Suprapubic skin (tissue), 4 donors: ENCODE measurements at regions not wholly inside any gene's neighbourhood (a gene's known extent, or its start where the extent isn't known, plus 50 kb on each side); places are given as distances from the start of the nearest gene placed in this dataset.

ENCODE experiments used
- DNase-seq, 2 donors: peaks; one replicate each; pipeline ENCODE4 v3.0.0-alpha.2; 2019; ENCODE audit warnings: low spot score in 2 of 2
- H3K27ac ChIP-seq: fragments of 200-600 bp; sonication (generic); one replicate; pipeline ENCODE4 v1.5.1; 2019
- H3K27me3 ChIP-seq: fragments of 200-600 bp; sonication (generic); one replicate; pipeline ENCODE4 v1.5.1; 2019
- H3K36me3 ChIP-seq: fragments of 200-600 bp; sonication (generic); one replicate; pipeline ENCODE4 v1.5.1; 2019
- H3K4me1 ChIP-seq: fragments of 200-600 bp; sonication (generic); one replicate; pipeline ENCODE4 v1.5.1; 2019
- H3K4me3 ChIP-seq: fragments of 200-600 bp; sonication (generic); one replicate; pipeline ENCODE4 v1.5.1; 2019; ENCODE audit warnings: mild to moderate bottlenecking
- H3K9me3 ChIP-seq: fragments of 200-600 bp; sonication (generic); one replicate; pipeline ENCODE4 v1.5.1; 2019
- CTCF ChIP-seq, 2 donors: fragments of 200-600 bp in 1 of 2; fragments of 450-650 bp in 1 of 2; sonication (generic) in 1 of 2; IDR thresholded peaks; one replicate each; pipeline ENCODE4 v1.5.1; 2016 to 2019; ENCODE audit warnings: antibody characterized with exemption in 2 of 2, mild to moderate bottlenecking in 1 of 2, moderate library complexity in 1 of 2
- EP300 ChIP-seq: sonication (generic); formaldehyde crosslinking; IDR thresholded peaks from one replicate; pipeline ENCODE4 v1.6.1; 2017; ENCODE audit warnings: antibody characterized with exemption
- POLR2A ChIP-seq, 2 donors: fragments of 450-650 bp; IDR thresholded peaks; one replicate each; pipeline ENCODE4 v1.6.1; 2017; ENCODE audit warnings: antibody characterized with exemption in 2 of 2, mild to moderate bottlenecking in 2 of 2, moderate library complexity in 2 of 2
- POLR2AphosphoS5 ChIP-seq, 3 donors: sonication (generic); formaldehyde crosslinking; IDR thresholded peaks; one replicate each; pipeline ENCODE4 v1.6.1; 2017; ENCODE audit warnings: antibody characterized with exemption in 3 of 3
- WGBS: methylation state at CpG from one replicate; pipeline ENCODE4 v1.1.5; 2018; 5-methylcytosine and 5-hydroxymethylcytosine counted together

DNA sequence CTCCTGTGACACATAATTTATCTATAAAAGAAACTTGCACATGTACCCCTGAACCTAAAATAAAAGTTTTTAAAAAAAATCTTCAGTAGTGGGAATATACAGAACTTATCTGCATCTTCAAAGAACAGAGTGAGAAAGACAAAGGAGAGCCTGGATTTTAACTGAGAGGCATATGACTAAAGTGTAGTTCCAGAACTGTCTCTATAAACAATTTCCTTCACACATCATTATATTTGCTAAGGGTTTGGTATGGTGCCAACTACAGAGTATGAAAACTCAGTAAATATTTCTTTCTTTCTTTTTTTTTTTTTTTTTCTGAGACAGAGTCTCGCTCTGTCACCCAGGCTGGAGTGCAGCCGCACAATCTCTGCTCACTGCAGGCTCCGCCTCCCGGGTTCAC is 49.9 kb upstream of the NFKB1 start:
- H3K36me3 ChIP-seq, result no peaks in the 10 kb centered on the region
- peaks cover 6% of the 10 kb centered on the region for H3K4me1 ChIP-seq
- 77% methylated on average over 4 of the region's 4 CpGs for WGBS
- TF ChIP-seq POLR2AphosphoS5 (IDR thresholded peaks at IDR 0.05) (no peak), POLR2A (IDR thresholded peaks at IDR 0.05) (no peak), EP300 (no peak), CTCF (IDR thresholded peaks at IDR 0.05) (no peak)
- H3K4me3 ChIP-seq, result no peak overlapping the region
- no peak overlapping the region for H3K27ac ChIP-seq
- H3K27me3 ChIP-seq, result no peaks in the 10 kb centered on the region
- DNase-seq, result no peak
- H3K9me3 ChIP-seq, result no peaks in the 10 kb centered on the region
